GM19238 (cell line): ENCODE measurements at regions not wholly inside any gene's neighbourhood (a gene's known extent, or its start where the extent isn't known, plus 50 kb on each side); places are given as distances from the start of the nearest gene placed in this dataset.
"Not testable (repeated sequence)": the region's sequence is repeated elsewhere in the genome, so short reads cannot be mapped to it uniquely, and the experiment has no call there.

Experiments used
- DNase-seq: peaks from one replicate; pipeline ENCODE4 v3.0.0; 2011; ENCODE audit warnings: low spot score; ENCODE audit not compliant: insufficient read length

DNA sequence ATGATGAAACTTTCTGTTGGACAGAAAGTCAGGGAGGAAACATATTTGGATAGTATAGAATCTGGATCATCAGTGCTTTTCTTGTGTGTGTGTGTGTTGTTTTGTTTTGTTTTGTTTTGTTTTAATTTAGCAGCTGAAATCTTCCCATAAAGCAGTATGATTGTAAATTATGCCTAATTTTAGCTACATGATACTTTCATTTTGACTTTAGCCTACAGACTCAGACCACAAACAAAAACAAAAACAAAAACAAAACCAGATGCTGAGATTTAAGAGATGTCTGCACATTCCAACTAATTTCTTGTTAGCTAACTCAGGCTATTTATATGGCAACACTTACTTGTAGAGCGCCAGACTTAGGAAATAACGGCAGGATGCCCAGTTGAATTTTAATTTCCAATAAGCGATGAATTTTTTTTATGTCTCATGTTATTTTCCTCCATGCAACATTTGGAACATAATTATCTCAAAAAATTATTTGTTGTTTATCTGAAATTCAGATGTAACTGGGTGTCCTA is 119.5 kb upstream of the TRPC7 start:
- DNase-seq: no peak

DNA sequence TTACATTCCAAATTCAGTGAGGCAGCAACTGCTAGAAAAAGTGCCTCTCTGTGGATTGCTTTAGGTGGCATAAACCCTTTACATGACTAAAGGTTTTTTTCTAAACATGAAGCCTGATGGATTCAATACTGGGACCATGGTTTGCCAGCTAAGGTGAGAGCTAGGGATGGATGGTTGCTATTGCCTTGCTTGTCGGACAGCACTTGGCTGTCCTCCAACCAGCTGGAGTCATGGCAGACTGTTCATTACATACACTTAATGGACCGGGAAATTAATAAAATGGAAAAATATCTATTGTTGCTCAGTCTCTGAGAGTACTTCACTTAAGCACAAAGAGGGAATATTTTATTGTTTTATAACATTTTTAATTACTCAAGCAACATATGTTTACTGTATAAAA is 116.9 kb upstream of the TRPC7 start:
- no peak for DNase-seq

DNA sequence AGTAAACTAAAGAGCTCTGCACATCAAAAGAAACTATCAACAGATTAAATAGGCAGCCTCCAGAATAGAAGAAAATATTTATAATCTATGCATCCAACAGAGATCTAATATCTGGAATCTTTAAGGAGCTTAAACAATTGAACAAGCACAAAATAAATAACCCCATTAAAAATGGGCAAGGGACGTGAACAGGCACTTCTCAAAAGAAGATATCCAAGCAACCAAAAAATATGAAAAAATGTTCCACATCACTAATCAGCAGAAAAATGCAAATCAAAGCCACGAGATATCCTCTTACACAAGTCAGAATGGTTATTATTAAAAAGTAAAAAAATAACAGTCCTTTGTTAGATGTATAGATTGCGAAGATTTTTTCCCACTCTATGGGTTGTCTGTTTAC is 109.1 kb upstream of the TRPC7 start:
- DNase-seq: no peak

DNA sequence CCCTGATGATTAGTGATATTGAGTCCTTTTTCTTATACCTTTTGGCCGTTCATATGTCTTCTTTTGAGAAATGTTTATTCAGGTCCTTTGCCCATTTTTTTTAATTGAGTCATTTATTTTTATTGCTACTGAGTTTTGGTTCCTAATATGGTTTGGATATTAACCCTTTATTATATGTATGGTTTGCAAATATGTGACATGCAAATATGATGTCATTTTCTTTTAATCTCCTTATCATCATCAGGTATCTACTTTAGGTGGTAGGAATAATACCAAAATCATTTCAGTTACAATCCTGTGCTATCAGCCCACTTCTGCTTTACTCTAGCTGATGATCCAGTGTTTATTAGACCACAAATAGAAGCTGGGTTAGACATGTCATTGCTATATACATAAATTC is 102.3 kb upstream of the TRPC7 start:
- no peak for DNase-seq

DNA sequence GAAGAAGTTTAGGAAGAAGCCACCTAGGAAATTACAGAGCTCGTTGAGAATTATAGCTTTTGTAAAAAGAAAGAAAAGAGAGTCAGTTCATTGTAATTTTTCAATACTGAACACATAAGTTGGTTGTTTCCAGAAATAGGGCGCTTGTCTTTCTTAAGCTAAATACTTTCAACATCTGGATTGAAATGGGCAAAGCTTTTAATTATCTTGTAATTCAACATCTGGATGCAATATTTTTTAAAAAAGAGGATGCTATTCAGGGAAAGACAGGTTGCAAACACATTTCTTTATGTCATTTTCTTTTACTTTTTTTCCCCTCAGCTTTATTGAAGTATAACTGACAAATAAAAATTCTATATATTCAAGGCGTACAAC is 100.7 kb upstream of the TRPC7 start:
- no peak for DNase-seq

DNA sequence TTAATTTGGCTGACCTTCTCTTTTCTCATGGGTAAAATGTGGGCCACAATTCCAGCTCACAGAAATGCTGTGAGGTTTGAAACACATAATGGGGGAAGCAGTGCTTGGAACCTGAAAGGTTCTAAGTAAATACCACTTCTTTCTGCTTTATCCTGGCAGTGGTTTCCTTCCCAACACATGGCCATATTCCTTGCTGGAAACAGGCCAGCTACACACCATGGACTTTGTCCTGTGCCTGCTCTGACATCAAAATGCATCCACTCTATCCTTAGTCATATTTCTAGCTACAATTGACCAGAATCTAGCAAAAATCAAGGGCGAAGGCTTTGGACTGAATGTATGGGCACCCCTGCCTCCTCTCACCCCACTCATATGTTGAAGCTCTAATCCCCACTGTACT is 93.1 kb upstream of the TRPC7 start:
- DNase-seq: no peak

DNA sequence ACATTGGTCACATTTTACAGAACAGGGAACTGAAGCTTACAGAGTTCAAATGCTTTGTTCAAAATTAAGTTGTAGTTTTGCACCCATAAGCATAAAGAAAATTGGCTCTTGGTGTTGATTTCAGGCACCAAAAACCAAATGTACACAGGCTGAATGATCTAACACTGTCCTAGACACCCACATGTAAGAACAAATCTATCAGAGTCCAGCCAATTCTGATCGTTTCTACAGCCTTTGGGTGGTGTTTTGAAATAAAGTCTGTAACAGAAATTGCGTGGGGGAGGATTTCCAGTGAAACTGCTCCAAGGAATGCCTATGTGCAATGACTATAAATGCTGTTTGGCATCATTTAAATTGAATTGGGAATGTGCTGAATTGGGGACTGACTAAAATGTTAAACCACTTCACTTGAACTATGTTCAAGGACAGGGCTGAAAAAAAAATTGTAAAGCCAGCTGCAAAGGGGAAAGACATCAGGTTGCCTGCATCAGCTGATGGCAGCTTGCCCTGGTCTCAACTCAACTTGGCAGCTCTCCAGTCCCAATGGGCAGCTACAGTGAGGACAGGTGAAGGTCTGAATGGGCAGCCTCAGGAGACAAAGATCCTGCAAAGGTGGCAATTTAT is 92.2 kb upstream of the TRPC7 start:
- no peak for DNase-seq

DNA sequence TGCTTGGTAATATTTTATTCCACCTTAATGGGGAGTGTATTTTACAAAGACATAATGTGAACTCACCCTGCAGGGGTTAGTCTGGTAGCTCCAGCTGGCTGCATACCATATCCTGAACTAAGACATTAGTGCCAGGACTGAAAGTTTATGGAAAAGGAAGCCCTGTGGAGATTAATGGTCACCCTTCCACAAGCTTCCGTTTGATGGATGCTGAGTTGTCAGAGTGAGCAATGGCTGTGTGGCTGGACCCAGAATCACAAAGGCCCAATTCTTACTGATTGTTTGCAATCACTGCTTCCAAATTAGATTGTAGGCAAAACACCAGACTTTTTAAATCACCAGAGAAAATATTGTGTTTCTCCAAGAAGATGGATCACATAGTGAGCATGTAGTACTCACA is 90.1 kb upstream of the TRPC7 start:
- DNase-seq: no peak

DNA sequence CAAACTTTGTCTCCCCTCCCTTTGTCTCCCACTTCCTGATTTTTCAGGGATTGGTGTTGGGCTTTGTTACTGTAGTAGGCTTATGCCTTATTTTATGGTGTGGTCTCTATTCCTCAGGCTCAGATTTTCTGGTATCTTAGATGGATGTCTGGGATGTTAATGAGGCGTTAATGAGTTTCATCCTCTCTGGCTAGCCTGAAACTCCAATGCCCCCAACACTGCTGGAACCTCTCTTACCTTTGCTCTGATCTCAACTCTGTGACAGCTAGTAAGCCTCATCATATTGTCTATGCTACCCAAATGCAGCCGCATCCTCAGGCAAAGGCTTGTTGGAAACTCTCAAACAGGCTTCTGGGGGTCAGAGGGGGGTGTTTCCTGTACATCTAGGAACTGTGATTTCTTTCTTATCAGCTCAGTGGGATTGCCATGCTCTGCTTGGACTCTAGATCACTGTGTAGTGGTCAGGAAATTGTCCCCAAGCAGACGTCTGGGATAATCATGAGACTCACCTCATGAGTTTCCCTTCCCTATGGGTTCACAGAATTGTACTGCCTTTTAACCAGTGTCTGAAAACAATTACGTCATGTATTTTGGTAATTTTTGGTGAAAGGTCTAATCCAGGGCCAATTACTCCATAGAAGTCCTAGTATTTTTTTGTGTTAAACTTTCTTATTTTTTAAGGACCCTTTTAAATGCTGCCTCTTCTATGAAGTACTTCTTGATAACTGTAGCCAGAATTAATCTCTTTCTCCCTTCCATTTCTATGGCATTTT is 88.8 kb upstream of the TRPC7 start:
- DNase-seq: no peak

DNA sequence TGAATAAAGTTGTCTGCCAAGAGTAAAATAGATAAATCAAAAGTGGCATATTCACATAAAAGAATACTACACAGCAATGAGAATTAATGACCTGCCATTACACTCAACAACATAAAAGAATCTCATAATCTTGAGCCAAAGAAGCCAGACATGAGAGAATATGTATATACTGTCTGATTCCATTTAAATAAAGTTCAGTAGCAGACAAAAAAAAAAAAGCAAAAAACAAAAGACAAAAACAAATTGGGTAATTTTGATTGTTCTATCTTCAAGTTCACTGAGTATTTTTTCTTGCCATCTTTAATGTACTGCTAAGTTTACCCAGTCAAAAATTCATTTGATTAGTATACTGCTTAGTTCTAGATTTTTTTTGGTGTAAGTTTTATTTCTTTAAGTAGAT is 87.9 kb upstream of the TRPC7 start:
- no peak for DNase-seq

DNA sequence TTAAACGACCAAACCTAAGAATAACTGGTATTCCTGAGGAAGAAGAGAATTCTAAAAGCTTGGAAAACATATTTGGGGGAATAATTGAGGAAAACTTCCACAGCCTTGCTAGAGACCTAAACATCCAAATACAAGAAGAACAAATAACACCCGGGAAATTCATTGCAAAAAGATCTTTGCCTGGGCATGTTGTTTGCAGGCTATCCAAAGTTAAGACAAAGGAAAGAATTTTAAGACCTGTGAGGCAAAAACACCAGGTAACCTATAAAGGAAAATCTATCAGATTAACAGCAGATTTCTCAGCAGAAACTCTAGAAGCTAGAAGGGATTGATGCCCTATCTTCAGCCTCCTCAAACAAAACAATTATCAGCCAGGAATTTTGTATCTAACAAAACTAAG is 82.2 kb upstream of the TRPC7 start:
- not testable (repeated sequence) for DNase-seq

DNA sequence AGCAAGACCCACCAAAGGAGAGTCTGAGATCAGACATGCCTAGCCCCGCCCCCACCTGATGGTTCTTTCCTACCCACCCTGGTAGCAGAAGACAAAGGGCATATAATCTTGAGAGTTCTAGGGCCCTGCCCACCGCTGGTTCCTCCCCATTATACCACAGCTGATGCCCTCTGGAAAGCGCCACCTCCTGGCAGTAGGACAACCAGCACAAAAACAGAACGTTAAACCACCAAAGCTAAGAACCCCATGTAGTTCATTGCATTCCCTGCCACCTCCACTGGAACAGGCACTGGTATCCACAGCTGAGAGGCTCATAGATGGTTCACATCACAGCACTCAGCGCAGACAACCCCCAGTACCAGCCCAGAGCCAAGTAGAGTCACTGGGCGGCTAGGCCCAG is 81.2 kb upstream of the TRPC7 start:
- DNase-seq: no peak

DNA sequence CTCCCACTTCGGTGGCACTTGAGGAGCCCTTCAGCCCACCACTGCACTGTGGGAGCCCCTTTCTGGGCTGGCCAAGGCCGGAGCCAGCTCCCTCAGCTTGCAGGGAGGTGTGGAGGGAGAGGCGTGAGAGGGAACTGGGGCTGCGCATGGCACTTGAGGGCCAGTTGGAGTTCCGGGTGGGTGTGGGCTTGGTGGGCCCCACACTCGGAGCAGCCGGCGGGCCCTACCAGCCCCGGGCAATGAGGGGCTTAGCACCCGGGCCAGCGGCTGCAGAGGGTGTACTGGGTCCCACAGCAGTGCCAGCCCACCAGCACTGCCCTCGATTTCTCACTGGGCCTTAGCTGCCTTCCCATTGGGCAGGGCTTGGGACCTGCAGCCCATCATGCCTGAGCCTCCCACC is 78.8 kb upstream of the TRPC7 start:
- DNase-seq: not testable (repeated sequence)

DNA sequence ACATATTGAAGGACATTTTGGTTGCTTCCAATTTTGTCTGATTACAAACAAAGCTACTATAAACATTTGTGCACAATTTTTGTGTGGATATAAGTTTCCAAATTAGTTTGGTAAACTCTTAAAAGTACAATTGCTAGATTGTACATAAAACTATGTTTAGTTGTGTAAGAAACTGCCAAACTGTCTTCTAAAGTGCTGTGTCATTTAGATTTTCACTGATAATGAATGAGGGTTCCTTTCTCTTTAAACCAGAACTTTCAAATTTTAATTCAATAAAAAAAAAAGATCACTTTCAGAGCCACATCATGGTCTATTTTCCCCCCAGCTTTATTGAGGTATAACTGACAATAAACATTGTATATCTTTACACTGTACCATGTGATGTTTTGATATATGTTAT is 74.0 kb upstream of the TRPC7 start:
- DNase-seq: no peak

DNA sequence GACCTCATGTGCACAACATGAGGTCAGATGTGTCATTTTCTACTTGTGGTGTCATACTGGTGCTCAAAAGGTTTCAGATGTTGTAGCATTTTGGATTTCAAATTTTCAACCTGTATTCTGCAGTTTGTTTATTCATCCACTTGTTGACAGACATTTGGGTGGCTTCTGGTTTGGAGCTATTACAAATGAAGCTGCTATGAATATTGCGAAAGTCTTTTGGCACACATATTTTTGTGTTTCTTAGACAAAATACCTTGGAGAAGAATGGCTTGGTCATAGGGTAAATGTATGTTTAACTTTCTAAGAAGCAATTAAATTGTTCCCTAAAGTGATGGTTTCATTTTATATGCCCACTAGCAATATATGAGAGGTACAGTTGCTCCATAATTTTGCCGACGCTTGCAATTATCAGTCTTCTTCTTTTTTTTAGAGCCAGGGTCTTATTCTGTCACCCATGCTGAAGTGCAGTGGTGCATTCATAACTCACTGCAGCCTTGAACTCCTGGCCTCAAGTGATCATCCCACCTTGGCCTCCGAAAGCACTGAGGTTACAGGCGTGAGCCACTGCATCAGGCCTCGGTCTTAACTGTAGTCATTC is 70.7 kb upstream of the TRPC7 start:
- DNase-seq: no peak

DNA sequence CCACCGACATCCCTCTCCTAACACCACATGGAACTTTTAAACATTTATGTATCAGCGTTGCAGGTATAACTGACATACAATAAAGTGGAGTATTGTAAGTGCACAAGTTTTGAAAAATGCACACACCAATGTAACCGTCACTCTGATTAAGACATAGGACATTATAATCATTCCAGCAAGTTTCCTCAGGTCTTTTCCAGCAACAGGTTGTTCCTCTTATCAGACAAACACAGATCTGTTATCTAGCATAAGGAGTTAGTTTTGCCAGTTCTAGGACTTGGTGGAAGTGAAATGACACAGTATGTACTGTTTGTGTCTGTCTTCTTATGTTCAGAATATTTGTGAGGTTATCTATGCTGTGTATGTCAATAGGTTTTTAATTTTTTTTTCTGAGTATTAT is 69.5 kb upstream of the TRPC7 start:
- DNase-seq: no peak

DNA sequence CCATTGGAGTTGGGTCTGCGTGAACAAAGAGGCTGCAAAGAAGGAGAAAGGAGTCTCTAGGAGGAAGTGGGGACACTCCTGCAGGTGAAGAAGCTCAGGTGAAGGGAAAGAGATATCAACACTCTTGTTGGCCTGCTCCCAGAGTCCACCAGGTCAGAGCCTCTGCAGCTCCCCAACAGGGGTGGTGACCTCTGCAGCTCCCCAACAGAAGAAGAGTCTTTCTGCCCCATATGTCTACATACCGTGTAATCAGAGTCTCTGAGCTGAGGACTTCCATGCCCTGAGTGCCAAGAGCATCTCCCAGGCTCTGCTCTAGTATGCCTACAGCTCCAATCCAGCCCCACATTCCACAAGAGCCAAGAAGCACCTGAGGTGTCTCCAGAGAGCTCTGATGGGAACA is 67.4 kb upstream of the TRPC7 start:
- no peak for DNase-seq

DNA sequence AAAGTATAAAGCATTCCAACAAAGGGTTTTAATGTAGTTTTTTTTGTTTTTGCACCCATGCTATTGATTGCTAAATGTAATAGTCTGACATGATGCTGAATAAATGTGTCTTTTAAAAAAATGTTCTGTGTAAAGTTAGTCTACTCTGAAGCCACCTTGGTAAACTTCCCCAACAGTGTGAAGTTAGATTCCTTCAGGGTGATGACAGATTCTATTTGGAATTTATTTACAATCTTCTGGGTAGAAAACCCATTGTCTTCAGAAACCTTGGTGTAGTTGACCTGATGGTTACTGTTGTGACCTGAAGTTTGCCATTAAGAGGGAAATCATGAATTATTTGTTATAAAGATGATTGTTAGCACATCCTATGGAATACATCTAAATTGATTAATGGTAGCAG is 64.7 kb upstream of the TRPC7 start:
- no peak for DNase-seq

DNA sequence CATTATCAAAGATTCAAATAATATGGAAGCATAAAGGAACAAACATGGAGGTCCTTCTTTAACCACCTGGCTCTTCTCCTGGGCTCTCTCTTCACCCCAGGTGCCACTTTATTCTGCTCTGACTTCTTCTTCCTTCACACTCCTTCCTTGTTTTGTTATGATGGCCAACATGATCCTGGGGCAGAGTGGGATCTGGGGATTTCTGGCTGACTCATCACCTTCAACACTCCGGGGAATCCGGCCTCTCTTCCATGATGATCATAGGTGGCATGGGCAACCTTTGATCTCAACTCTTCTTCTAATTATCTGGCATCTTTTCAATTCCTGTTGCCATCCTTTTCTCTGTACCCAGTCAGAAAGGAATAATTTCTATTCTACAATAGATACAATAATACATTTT is 62.1 kb upstream of the TRPC7 start:
- no peak for DNase-seq

DNA sequence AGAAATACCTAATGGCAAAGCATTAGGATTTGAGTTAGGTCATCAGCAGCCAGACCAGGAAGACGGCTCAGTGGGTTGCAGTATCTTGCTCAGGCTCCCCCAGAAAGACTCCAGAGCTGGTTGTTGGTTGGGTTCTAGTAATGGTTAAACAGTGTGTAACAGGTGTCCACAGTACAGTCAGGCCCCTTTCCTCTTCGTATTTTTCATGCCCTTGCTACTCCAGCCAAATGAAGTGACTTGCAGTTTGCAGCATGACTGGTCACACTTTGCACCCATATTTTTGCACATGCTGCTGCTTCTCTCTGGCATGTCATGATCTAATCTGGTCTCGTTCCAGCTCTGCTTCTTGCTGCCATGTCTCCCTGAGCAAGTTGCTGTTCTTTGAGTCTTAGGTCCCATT is 60.6 kb upstream of the TRPC7 start:
- DNase-seq: no peak

DNA sequence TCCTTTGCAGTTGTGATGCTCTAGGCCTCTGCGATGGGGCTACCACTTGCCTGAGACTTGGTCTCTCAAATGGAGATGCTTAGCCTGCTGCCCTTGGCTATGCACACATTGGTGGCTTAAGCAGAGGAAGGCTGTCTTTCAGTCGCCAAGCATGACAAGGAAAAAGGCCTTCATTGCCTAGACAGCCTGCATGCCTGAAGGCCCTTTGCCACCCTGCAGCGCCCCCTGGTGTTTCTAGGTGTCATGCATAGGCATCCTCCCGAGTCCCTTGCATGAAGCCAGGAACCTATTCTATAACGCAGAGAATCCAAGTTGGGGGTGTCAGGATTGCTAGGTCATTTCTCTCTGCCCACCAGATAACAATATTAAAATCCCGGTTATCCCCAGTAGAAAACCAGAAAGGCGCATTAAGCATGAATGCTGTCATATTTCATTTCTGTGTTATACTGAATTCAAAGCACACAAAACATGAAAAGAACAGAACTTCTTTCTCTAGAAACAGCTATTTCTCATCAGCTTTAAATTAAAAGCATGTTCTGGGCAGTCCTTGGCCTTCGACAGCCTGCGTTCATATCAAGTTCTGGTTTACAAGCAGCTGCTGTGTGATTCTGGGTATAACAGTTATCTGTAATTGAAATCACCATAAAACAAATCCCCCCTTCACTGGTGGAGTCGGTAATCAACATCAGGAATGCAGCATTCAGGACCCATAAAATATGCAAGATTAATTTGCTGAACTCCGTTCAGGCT is 59.7 kb upstream of the TRPC7 start:
- DNase-seq: peak; percentile 45

DNA sequence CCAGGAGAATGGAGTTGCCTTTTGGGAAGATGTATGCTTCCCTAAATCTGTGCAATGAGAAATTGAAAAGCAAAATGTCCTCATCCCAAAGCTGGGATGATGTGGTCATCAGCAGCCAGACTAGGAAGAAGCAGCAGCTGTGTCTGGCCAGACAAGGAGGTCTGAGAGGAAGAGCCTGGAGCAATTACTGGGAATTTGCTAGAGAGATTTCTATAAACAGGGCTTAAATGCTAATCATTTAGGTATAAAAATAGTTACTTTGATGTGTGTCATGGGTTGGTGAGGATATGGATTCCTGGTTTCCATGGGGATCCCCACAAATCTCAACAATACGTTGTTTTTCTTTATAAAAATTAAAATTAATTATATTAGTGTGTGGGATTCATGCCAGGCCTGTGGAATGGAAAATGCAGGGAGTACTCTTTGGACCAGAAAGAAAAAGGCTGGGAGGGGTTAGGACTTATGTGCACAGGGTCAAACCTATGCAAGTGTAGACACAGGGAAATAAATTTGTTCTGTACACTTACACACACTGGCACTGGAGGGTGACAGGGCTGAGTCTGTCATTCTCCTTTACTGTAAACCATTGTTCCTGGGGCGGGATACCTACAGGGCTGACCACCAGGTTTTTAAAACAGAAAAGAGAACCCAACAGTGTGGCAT is 58.7 kb upstream of the TRPC7 start:
- DNase-seq: no peak
